Prostate gland (tissue), 2 donors: ENCODE measurements at regions not wholly inside any gene's neighbourhood (a gene's known extent, or its start where the extent isn't known, plus 50 kb on each side); places are given as distances from the start of the nearest gene placed in this dataset.

Experiments
- DNase-seq: peaks from one replicate; pipeline ENCODE4 v3.0.0-alpha.2; 2019; ENCODE audit warnings: low spot score
- H3K27ac ChIP-seq, 2 donors: fragments of 200-600 bp; sonication (generic); 2 replicates each; pipeline ENCODE4 v1.5.1; 2017 to 2019
- H3K27me3 ChIP-seq: fragments of 200-600 bp; sonication (generic); replicated peaks from 2 replicates; pipeline ENCODE4 v1.5.1; 2019; ENCODE audit not compliant: insufficient read depth
- H3K36me3 ChIP-seq, 2 donors: fragments of 200-600 bp; sonication (generic); 1 replicate in 1 of 2; 2 replicates in 1 of 2; pipeline versions ENCODE4 v1.5.1 to v1.8.1; 2017 to 2019
- H3K4me1 ChIP-seq: fragments of 200-600 bp; sonication (generic); replicated peaks from 2 replicates; pipeline ENCODE4 v1.5.1; 2019
- H3K4me3 ChIP-seq, 2 donors: fragments of 200-600 bp; sonication (generic); 2 replicates each; pipeline ENCODE4 v1.5.1; 2017 to 2019
- H3K9me3 ChIP-seq: fragments of 200-600 bp; sonication (generic); 2 replicates; pipeline ENCODE4 v1.5.1; 2017
- CTCF ChIP-seq, 4 experiments: fragments of 200-600 bp in 2 of 4; fragments of 450-650 bp in 2 of 4; sonication (generic) in 2 of 4; IDR thresholded peaks; 1 replicate in 3 of 4; 2 replicates in 1 of 4; pipeline ENCODE4 v1.5.1; 2016 to 2019; ENCODE audit warnings: antibody characterized with exemption in 4 of 4, mild to moderate bottlenecking in 2 of 4, moderate library complexity in 2 of 4
- POLR2A ChIP-seq: fragments of 450-650 bp; IDR thresholded peaks from one replicate; pipeline ENCODE4 v1.6.1; 2016; ENCODE audit warnings: antibody characterized with exemption, mild to moderate bottlenecking
- POLR2AphosphoS5 ChIP-seq: sonication (generic); formaldehyde crosslinking; IDR thresholded peaks from one replicate; pipeline ENCODE4 v1.6.1; 2017; ENCODE audit warnings: antibody characterized with exemption
- WGBS: methylation state at CpG from one replicate; pipeline ENCODE4 v1.1.5; 2018; 5-methylcytosine and 5-hydroxymethylcytosine counted together
- intact Hi-C: fragments of 100-400 bp; cut with DNase I; formaldehyde crosslinking; loops from one replicate; pipeline ENCODE4 v1.14.2; 2022

- no peaks in the 10 kb centered on the region for H3K27me3 ChIP-seq
- WGBS, result 49% methylated on average over 1 of the region's 1 CpG
- H3K27ac ChIP-seq, result no peak overlapping the region
- H3K36me3 ChIP-seq, result no peaks in the 10 kb centered on the region
- no peak for DNase-seq
- no peaks in the 10 kb centered on the region for H3K9me3 ChIP-seq
- no peak for TF ChIP-seq POLR2A
- TF ChIP-seq CTCF (IDR thresholded peaks at IDR 0.05), result no peak
- TF ChIP-seq POLR2AphosphoS5, result no peak
- no peaks in the 10 kb centered on the region for H3K4me1 ChIP-seq
- intact Hi-C loops, result no loop called here
- H3K4me3 ChIP-seq, result no peak overlapping the region
These were observed 345.5 kb upstream of the PTGER4 start for GRCh38 chr5:40334242-40334635.

GRCh38 chr5:40333459-40334241, 346.1 kb upstream of the PTGER4 start:
- 76% methylated on average over 4 of the region's 4 CpGs for WGBS
- no peak for TF ChIP-seq POLR2A
- no peak for TF ChIP-seq CTCF (IDR thresholded peaks at IDR 0.05)
- no peak for TF ChIP-seq POLR2AphosphoS5
- intact Hi-C loops, result no loop called here

DNA sequence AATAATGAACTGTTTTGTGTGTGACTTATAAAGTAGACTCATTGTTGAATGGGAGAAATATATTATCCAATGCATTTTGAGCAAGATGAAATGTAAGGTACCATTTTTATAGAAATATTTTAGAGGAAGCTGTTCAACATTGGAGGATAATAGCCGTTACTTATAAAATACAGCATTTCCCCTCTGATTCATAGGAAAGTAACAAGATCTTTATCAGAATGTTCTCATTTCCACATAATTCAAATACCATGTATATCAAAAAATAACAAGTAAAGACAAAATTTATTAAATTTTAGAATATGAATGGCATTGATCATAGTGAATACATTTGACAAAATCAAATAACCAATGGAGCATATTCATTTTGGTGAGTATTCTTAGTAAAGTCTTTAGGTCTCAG, 346.7 kb upstream of the PTGER4 start:
- no peaks in the 10 kb centered on the region for H3K4me1 ChIP-seq
- no peaks in the 10 kb centered on the region for H3K27me3 ChIP-seq
- DNase-seq, result no peak
- H3K4me3 ChIP-seq, result no peak overlapping the region
- 44% methylated on average over 1 of the region's 1 CpG for WGBS
- H3K9me3 ChIP-seq, result no peaks in the 10 kb centered on the region
- H3K36me3 ChIP-seq, result no peaks in the 10 kb centered on the region
- TF ChIP-seq POLR2A (no peak), CTCF (IDR thresholded peaks at IDR 0.05) (no peak), POLR2AphosphoS5 (no peak)
- no peak overlapping the region for H3K27ac ChIP-seq
- intact Hi-C loops, result no loop called here

More at GRCh38 chr5:40333459-40334241, 346.1 kb upstream of the PTGER4 start:
- no peak for DNase-seq
- no peaks in the 10 kb centered on the region for H3K36me3 ChIP-seq
- no peak overlapping the region for H3K4me3 ChIP-seq
- no peaks in the 10 kb centered on the region for H3K4me1 ChIP-seq
- H3K27me3 ChIP-seq, result no peaks in the 10 kb centered on the region
- H3K27ac ChIP-seq, result no peak overlapping the region
- H3K9me3 ChIP-seq, result no peaks in the 10 kb centered on the region

- Histone ChIP-seq H3K36me3 (no peaks in the 10 kb centered on the region), H3K4me1 (no peaks in the 10 kb centered on the region), H3K27ac (no peak overlapping the region), H3K27me3 (no peaks in the 10 kb centered on the region), H3K9me3 (no peaks in the 10 kb centered on the region), H3K4me3 (no peak overlapping the region)
- TF ChIP-seq CTCF (IDR thresholded peaks at IDR 0.05) (no peak), POLR2A (no peak), POLR2AphosphoS5 (no peak)
- intact Hi-C loops, result no loop called here
- WGBS, result 94% methylated on average over 5 of the region's 5 CpGs
- no peak for DNase-seq
These were observed 348.1 kb upstream of the PTGER4 start for GRCh38 chr5:40331616-40332015.

DNA sequence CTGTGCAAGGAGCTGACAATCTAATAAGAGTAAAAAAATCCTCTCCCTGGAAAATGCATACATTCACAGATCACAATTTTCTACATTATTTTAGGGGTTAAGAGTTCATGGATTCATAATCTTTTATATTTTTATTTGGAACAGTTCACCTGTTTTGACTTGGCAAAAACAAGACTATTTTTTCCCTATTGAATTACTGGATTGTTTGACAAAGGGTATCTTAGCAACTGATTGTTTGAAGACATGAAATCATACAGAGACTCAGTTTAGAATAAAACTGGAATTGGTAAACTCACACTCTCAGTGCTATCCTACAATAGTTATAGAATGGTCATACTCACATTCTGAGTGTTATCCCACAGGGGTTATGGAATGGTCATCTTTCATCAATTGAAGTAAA, 358.2 kb upstream of the PTGER4 start:
- Histone ChIP-seq H3K4me1 (no peaks in the 10 kb centered on the region), H3K27ac (no peak overlapping the region), H3K9me3 (no peaks in the 10 kb centered on the region), H3K36me3 (no peaks in the 10 kb centered on the region), H3K27me3 (no peaks in the 10 kb centered on the region), H3K4me3 (no peak overlapping the region)
- intact Hi-C loops, result no loop called here
- no peak for DNase-seq
- TF ChIP-seq POLR2A (no peak), CTCF (IDR thresholded peaks at IDR 0.05) (no peak), POLR2AphosphoS5 (no peak)
